ENCODE measurements at regions not wholly inside any gene's neighbourhood (a gene's known extent, or its start where the extent isn't known, plus 50 kb on each side); places are given as distances from the start of the nearest gene placed in this dataset.
A peak's percentile ranks its signal among the peaks of the same experiment; 100 is the strongest.

GRCh38 chr14:100416081-100416680 lies 93.0 kb downstream of the SLC25A47 start:
- Histone ChIP-seq H3K4me1 (replicated peaks in 1 of 4; ENCODE audit: control insufficient read depth in 3 of 4, insufficient read depth in 4 of 4, low read length in 3 of 4) (peaks cover 0 to 9% (median 3%) of the 10 kb centered on the region in 4 experiments; a peak in 5 of 7 replicates), H3K14ac (ENCODE audit: insufficient read length) (no peak overlapping the region), H4K91ac (replicated peaks; ENCODE audit: insufficient read length, low read length) (no peak overlapping the region), H2BK20ac (ENCODE audit: low read length) (no peak overlapping the region), H3K23ac (ENCODE audit: insufficient read length) (no peak overlapping the region), H3K4me3 (ENCODE audit: extremely low read depth in 1 of 4, insufficient read depth in 2 of 4, low read depth in 3 of 4, low read length in 4 of 4) (no peak overlapping the region), H2BK120ac (replicated peaks; ENCODE audit: low read depth, low read length) (no peak overlapping the region), H3K23me2 (ENCODE audit: low read depth, low read length) (no peaks in the 10 kb centered on the region), H3K9me3 (ENCODE audit: insufficient read depth in 2 of 2, low read depth in 1 of 2, low read length in 1 of 2) (no peaks in the 10 kb centered on the region), H3K79me1 (ENCODE audit: low read depth, low read length) (no peaks in the 10 kb centered on the region; the same call in 1 of the 2 replicates), H3K18ac (ENCODE audit: extremely low read depth, low read length) (no peak overlapping the region), H2AK5ac (ENCODE audit: low read depth, low read length) (no peak overlapping the region), H3K56ac (replicated peaks; ENCODE audit: insufficient read length, low read depth, low read length) (no peak overlapping the region), H4K8ac (ENCODE audit: extremely low read depth, insufficient read depth, low read length) (no peak overlapping the region), H2BK5ac (ENCODE audit: low read depth, low read length) (0 out of 2 replicates have a peak overlapping the region, but pooled peaks have one; percentile 26), H2BK15ac (ENCODE audit: low read length) (no peak overlapping the region), H3K36me3 (ENCODE audit: control insufficient read depth in 2 of 4, insufficient read depth in 4 of 4, low read length in 3 of 4) (no peaks in the 10 kb centered on the region), H3K4ac (replicated peaks; ENCODE audit: insufficient read length, low read depth, low read length) (no peak overlapping the region), H3K4me2 (ENCODE audit: insufficient read depth in 1 of 2, low read depth in 2 of 2, low read length in 2 of 2) (no peak overlapping the region), H3K27ac (ENCODE audit: low read depth, low read length) (no peak overlapping the region), H3K9ac (replicated peaks in 1 of 4; ENCODE audit: extremely low read depth in 1 of 4, low read depth in 3 of 4, low read length in 3 of 4) (no peak overlapping the region; a peak in 1 of 7 replicates), H3K27me3 (replicated peaks in 1 of 4; ENCODE audit: control insufficient read depth in 3 of 4, extremely low read depth in 1 of 4, insufficient read depth in 3 of 4, low read length in 3 of 4) (no peaks in the 10 kb centered on the region), H4K20me1 (replicated peaks in 1 of 2; ENCODE audit: control insufficient read depth in 1 of 2, insufficient read depth in 2 of 2, low read length in 2 of 2) (no peaks in the 10 kb centered on the region), H4K5ac (ENCODE audit: insufficient read length, low read depth, low read length) (no peak overlapping the region), H3K79me2 (ENCODE audit: control insufficient read depth in 1 of 2, insufficient read depth in 2 of 2, low read length in 2 of 2) (no peaks in the 10 kb centered on the region), H2AFZ (ENCODE audit: low read length) (no peak overlapping the region), H2BK12ac (ENCODE audit: low read depth, low read length) (no peak overlapping the region)
- DNase-seq (ENCODE audit: low read depth in 1 of 2, low spot score in 2 of 2) (no peak), FAIRE-seq (no peak)
- ChIA-PET POLR2A (ENCODE audit: partially characterized antibody) (interaction anchor here (0.6 to 1.7 kb wide), 2 partner anchors 14 to 1310 kb away, joined by 3 read pairs; no protein-coding TSS in a partner anchor), CTCF (ENCODE audit: partially characterized antibody) (interaction anchor here (0.8 to 9.9 kb wide), 20 partner anchors 9 to 400 kb away, joined by 3 to 119 read pairs (median 6); no protein-coding TSS in a partner anchor)
- WGBS, 2 experiments (ENCODE audit: extremely low coverage in 1 of 2, insufficient coverage in 1 of 2, insufficient read length in 1 of 2, insufficient replicate concordance in 2 of 2, low coverage in 1 of 2, low lambda C conversion rate in 2 of 2, missing lambda C conversion rate in 1 of 2): 86% methylated on average over 8 of the region's 8 CpGs; no CpG with 5 or more reads in 1 of the 2 experiments
- no peak for TF ChIP-seq CTBP2 (IDR thresholded peaks at IDR 0.05; ENCODE audit: borderline replicate concordance, insufficient read depth, insufficient read length, low read length)
- TF ChIP-seq SP4 (IDR thresholded peaks at IDR 0.05; ENCODE audit: low read length): no peak
- no peak for TF ChIP-seq SIN3A (conservative IDR thresholded peaks at IDR 0.05 in 1 of 2, IDR thresholded peaks at IDR 0.05 in 1 of 2; ENCODE audit: low read depth in 1 of 2, low read length in 2 of 2)
- TF ChIP-seq GTF2F1 (IDR thresholded peaks at IDR 0.05; ENCODE audit: borderline replicate concordance, low read depth, low read length): no peak
- TF ChIP-seq SIX5 (IDR thresholded peaks at IDR 0.05; ENCODE audit: low read depth, low read length): no peak
- no peak for TF ChIP-seq ASH2L (IDR thresholded peaks at IDR 0.05; ENCODE audit: low read length)
- no peak for TF ChIP-seq CBX8 (IDR thresholded peaks at IDR 0.05; ENCODE audit: borderline replicate concordance, low read depth, low read length)
- TF ChIP-seq EGR1 (IDR thresholded peaks at IDR 0.05; ENCODE audit: borderline replicate concordance, low read depth, low read length): no peak
- TF ChIP-seq USF2 (IDR thresholded peaks at IDR 0.05; ENCODE audit: low read length): no peak
- no peak for TF ChIP-seq POLR2AphosphoS5 (IDR thresholded peaks at IDR 0.05; ENCODE audit: low read depth, low read length)
- TF ChIP-seq KDM4A (IDR thresholded peaks at IDR 0.05; ENCODE audit: low read depth, low read length, severe bottlenecking): no peak
- TF ChIP-seq CBX5 (IDR thresholded peaks at IDR 0.05; ENCODE audit: low read depth, low read length): no peak
- TF ChIP-seq JUN (IDR thresholded peaks at IDR 0.05; ENCODE audit: low read depth, low read length): no peak

All from H1 (cell line).